ENCODE measurements at regions not wholly inside any gene's neighbourhood (a gene's known extent, or its start where the extent isn't known, plus 50 kb on each side); places are given as distances from the start of the nearest gene placed in this dataset.
"Not testable (repeated sequence)": the region's sequence is repeated elsewhere in the genome, so short reads cannot be mapped to it uniquely, and the experiment has no call there.

DNA sequence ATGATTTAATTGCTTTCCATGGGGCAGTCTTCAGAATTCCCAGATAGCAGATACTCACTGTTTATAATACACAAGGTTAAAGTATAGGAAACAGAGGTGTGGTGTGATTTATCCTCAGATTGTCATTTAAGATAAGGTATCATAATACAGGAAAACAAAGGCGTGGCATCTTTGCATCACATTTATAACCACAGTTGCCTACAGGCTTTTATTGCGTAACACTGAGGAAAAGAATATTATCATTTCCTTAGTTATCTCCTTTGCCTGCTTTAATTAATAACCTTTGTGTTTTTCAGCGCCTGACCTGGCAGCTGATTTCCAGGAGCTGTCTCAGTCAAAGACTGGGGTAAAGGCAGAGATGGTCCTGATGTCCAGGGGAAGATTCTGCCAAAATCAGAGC, 68.8 kb downstream of the SSX7 start:
- no peak overlapping the region for H3K27ac ChIP-seq (ENCODE audit: low read depth, low read length)
- ChIA-PET POLR2A (no interaction called here), CTCF (no interaction called here)
- no peaks in the 10 kb centered on the region for H3K36me3 Mint-ChIP-seq
- H3K4me3 ChIP-seq (ENCODE audit: low read length) = no peak overlapping the region
- H3K36me3 ChIP-seq (ENCODE audit: insufficient read depth, low read length) = no peaks in the 10 kb centered on the region
- peaks cover 9 to 11% of the 10 kb centered on the region in 2 donors for H3K27me3 Mint-ChIP-seq
- DNase-seq = no peak
- H3K4me1 Mint-ChIP-seq = no peaks in the 10 kb centered on the region
- H3K4me1 ChIP-seq (ENCODE audit: insufficient read depth, low read length) = no peaks in the 10 kb centered on the region
- no peaks in the 10 kb centered on the region for H3K9me3 ChIP-seq (ENCODE audit: low read length)
- no peaks in the 10 kb centered on the region for H3K27me3 ChIP-seq (ENCODE audit: insufficient read depth, low read length, poor library complexity, severe bottlenecking)
- no peaks in the 10 kb centered on the region for H3K9me3 Mint-ChIP-seq
- peak overlapping the region in 1 of 8 donors; percentile 16 for H3K27ac Mint-ChIP-seq
- no peak overlapping the region for H3K4me3 Mint-ChIP-seq

DNA sequence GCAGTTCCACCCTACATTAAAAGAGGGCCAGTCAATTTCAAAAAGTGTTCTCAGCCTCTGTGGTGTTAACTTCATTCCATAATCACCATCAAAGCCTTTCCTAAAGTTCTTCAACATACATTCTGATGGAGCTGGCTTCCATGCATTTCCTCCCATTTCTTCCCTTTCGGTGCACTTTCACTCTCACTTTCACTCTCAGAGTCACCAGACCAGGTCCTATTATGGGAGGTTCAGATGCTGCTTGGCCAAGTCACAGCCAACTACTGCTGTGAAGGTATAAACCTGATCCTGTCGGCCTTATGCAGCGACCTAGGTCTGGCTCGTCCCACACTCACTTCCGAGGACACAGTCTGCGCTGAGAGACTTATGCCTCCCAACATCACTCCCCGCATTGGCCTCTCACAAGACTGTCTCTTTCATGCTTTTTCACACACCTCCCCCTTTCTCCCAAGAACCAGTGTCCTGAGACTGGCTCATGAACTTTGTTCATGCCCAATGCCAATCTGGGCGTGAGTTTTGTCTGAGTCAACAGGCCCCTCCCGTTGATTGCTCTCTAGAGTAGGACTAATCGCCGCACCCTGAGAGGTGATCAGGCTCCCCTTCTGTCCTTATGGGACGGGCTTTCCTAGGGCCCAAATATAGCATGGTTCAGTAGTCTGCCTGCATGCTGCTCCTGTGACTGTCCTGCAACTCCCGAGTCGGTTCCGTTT, 60.8 kb upstream of the XAGE1B start:
- Mint-ChIP-seq H3K9me3 (no peaks in the 10 kb centered on the region), H3K4me1 (peaks cover 0 to 3% (median 1%) of the 10 kb centered on the region in 3 donors), H3K27ac (peak overlapping the region in 1 of 8 donors; percentile 36), H3K4me3 (no peak overlapping the region), H3K27me3 (peaks cover 3 to 23% of the 10 kb centered on the region in 2 donors), H3K36me3 (no peaks in the 10 kb centered on the region)
- Histone ChIP-seq H3K4me1 (ENCODE audit: insufficient read depth, low read length) (no peaks in the 10 kb centered on the region), H3K36me3 (ENCODE audit: insufficient read depth, low read length) (no peaks in the 10 kb centered on the region), H3K27ac (ENCODE audit: low read depth, low read length) (no peak overlapping the region), H3K9me3 (ENCODE audit: low read length) (no peaks in the 10 kb centered on the region), H3K4me3 (ENCODE audit: low read length) (no peak overlapping the region), H3K27me3 (ENCODE audit: insufficient read depth, low read length, poor library complexity, severe bottlenecking) (no peaks in the 10 kb centered on the region)
- CTCF ChIA-PET = no interaction called here
- no peak for DNase-seq
- POLR2A ChIA-PET = no interaction called here

DNA sequence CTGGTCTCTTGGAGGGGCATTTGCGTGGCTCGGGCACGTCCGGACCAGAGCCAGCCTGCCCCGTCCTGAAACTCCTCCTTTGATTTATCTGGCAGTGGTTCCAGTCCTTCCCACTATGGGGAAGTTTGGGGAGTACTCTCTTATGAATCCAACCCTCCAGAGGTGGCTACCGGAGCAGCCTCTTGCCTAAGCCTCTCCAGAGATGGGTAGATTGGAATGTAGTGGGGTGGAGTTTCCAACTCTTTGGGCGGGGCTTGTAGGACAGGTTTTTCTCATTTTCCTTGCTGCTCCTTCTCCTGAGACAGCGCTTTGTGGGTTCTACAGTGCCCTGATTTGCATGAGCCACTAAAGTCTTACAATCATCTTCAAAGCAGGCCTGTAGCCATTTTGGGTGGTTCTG, 60.1 kb upstream of the XAGE1B start:
- H3K9me3 Mint-ChIP-seq = no peaks in the 10 kb centered on the region
- CTCF ChIA-PET = no interaction called here
- no peaks in the 10 kb centered on the region for H3K36me3 ChIP-seq (ENCODE audit: insufficient read depth, low read length)

DNA sequence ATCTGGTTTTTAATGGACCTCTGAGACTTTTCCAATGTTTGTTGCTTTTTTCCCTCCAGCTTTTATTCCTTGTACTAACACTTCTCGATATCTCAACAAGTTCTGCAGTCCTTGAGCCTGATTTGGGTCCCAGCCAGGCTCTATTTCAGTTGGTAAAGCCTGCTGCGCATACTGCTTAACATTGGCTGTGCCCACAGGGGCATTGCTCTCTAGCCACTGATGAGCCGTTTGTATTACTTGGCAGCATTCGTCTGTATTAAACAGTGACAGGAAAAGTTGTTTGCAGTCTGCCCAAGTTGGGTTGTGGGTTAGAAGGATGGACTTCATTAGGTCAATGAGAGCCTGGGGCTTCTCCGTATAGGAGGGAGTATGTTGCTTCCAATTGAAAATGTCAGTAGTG, 59.6 kb upstream of the XAGE1B start:
- CTCF ChIA-PET = no interaction called here
- no peaks in the 10 kb centered on the region for H3K9me3 Mint-ChIP-seq
- no peaks in the 10 kb centered on the region for H3K4me1 ChIP-seq (ENCODE audit: insufficient read depth, low read length)

More for the DNA sequence above, 60.1 kb upstream of the XAGE1B start:
- Mint-ChIP-seq H3K4me3 (no peak overlapping the region), H3K27me3 (peaks cover 3 to 18% of the 10 kb centered on the region in 2 donors), H3K27ac (no peak overlapping the region), H3K4me1 (peaks cover 0 to 3% (median 1%) of the 10 kb centered on the region in 3 donors), H3K36me3 (no peaks in the 10 kb centered on the region)
- POLR2A ChIA-PET = no interaction called here
- H3K9me3 ChIP-seq (ENCODE audit: low read length) = no peaks in the 10 kb centered on the region
- H3K4me3 ChIP-seq (ENCODE audit: low read length) = no peak overlapping the region
- no peak for DNase-seq
- H3K27me3 ChIP-seq (ENCODE audit: insufficient read depth, low read length, poor library complexity, severe bottlenecking) = no peaks in the 10 kb centered on the region
- no peak overlapping the region for H3K27ac ChIP-seq (ENCODE audit: low read depth, low read length)
- no peaks in the 10 kb centered on the region for H3K4me1 ChIP-seq (ENCODE audit: insufficient read depth, low read length)

DNA sequence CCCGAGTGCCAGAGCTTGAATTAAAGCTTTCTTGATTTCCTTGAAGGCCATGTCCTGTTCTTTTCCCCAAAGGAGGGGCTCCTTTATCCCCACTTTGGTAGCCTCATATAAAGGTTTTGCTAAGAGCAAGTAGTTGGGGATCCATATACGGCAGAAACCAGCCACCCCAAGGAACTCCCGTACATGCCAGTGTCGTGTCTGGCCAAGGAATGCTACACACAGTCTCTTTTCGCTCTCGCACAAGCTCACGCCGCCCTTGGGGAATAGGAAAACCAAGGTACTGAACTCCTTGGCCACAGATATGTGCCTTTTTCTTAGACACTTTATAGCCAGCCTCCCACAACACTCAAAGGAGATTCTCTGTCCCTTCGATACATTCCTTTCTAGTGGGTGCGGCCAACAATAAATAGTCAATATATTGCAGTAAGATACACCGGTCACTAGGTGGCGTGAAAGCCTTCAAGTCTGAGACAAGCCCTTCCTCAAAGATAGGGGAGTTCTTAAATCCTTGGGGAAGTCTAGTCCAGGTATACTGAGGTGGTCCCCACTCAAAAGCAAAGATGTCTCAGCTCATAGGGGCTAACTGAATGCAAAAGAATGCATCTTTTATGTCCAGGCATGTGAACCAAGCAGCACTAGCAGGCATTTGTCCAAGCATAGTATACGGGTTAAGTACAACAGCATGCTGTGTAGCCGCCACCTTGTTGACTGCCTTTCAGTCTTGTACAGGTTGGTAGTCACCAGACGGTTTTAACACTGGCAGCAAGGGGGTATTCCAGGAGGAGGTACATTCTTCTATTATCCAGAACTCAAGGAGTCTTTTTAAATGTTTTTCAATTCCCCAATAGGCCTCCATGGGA, 57.8 kb upstream of the XAGE1B start:
- POLR2A ChIA-PET = no interaction called here
- H3K27me3 Mint-ChIP-seq = peaks cover 3 to 18% of the 10 kb centered on the region in 2 donors
- CTCF ChIA-PET = no interaction called here
- H3K27ac Mint-ChIP-seq = peak overlapping the region in 1 of 8 donors; percentile 48
- peak in 3 of 5 donors; percentile 1 to 29 (median 14) for DNase-seq
- Histone ChIP-seq H3K4me3 (ENCODE audit: low read length) (no peak overlapping the region), H3K27ac (ENCODE audit: low read depth, low read length) (no peak overlapping the region), H3K27me3 (ENCODE audit: insufficient read depth, low read length, poor library complexity, severe bottlenecking) (no peaks in the 10 kb centered on the region), H3K9me3 (ENCODE audit: low read length) (no peaks in the 10 kb centered on the region), H3K4me1 (ENCODE audit: insufficient read depth, low read length) (no peaks in the 10 kb centered on the region), H3K36me3 (ENCODE audit: insufficient read depth, low read length) (no peaks in the 10 kb centered on the region)
- H3K36me3 Mint-ChIP-seq = no peaks in the 10 kb centered on the region
- H3K4me3 Mint-ChIP-seq = no peak overlapping the region
- peaks cover 0 to 3% (median 1%) of the 10 kb centered on the region in 3 donors for H3K4me1 Mint-ChIP-seq
- no peaks in the 10 kb centered on the region for H3K9me3 Mint-ChIP-seq

More for the DNA sequence above, 59.6 kb upstream of the XAGE1B start:
- Histone ChIP-seq H3K36me3 (ENCODE audit: insufficient read depth, low read length) (no peaks in the 10 kb centered on the region), H3K27ac (ENCODE audit: low read depth, low read length) (no peak overlapping the region), H3K9me3 (ENCODE audit: low read length) (no peaks in the 10 kb centered on the region), H3K27me3 (ENCODE audit: insufficient read depth, low read length, poor library complexity, severe bottlenecking) (no peaks in the 10 kb centered on the region), H3K4me3 (ENCODE audit: low read length) (no peak overlapping the region)
- DNase-seq = no peak
- POLR2A ChIA-PET = no interaction called here
- no peak overlapping the region for H3K27ac Mint-ChIP-seq
- H3K4me1 Mint-ChIP-seq = peaks cover 0 to 3% (median 1%) of the 10 kb centered on the region in 3 donors
- H3K4me3 Mint-ChIP-seq = no peak overlapping the region
- H3K36me3 Mint-ChIP-seq = no peaks in the 10 kb centered on the region
- peaks cover 3 to 16% of the 10 kb centered on the region in 2 donors for H3K27me3 Mint-ChIP-seq

DNA sequence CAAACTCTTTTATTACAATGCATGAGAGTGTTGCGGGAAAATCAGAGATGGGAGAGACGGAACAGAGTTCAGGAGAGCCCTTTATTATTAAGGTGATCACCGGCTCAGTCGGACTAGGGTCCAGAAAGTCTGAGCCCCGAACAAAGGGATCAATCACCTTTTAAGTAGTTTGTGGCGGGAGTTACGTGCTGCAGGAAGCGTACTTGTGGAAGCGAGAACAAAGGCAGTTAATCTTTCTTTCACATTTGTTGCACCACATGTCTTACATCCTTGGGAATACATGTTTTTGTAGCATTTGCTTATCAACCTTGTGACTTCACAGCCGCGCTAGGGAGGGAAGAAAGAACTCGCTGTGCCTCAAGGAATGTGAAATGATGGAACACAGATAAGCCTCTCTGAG, 51.3 kb upstream of the XAGE1B start:
- H3K27ac Mint-ChIP-seq; H3K27me3 ChIP-seq (ENCODE audit: insufficient read depth, low read length, poor library complexity, severe bottlenecking); H3K4me3 Mint-ChIP-seq; CTCF ChIA-PET; H3K9me3 ChIP-seq (ENCODE audit: low read length); H3K4me1 ChIP-seq (ENCODE audit: insufficient read depth, low read length); H3K9me3 Mint-ChIP-seq; H3K4me1 Mint-ChIP-seq; H3K27ac ChIP-seq (ENCODE audit: low read depth, low read length); H3K27me3 Mint-ChIP-seq; DNase-seq; H3K36me3 ChIP-seq (ENCODE audit: insufficient read depth, low read length); POLR2A ChIA-PET; H3K36me3 Mint-ChIP-seq; H3K4me3 ChIP-seq (ENCODE audit: low read length): not testable (repeated sequence)

All from CD8-positive, alpha-beta memory T cell (primary cell).